Chondrocyte (in vitro differentiated cells): ENCODE measurements at regions not wholly inside any gene's neighbourhood (a gene's known extent, or its start where the extent isn't known, plus 50 kb on each side); places are given as distances from the start of the nearest gene placed in this dataset.

Source experiments
- DNase-seq: peaks from one replicate; pipeline ENCODE4 v3.0.0; 2021; ENCODE audit warnings: mixed read lengths, low spot score
- H3K27ac Mint-ChIP-seq: one replicate; pipeline ENCODE4 v1.8.0; 2021; ENCODE audit warnings: mild to moderate bottlenecking, moderate library complexity, mixed read lengths; ENCODE audit not compliant: unreplicated experiment
- H3K27me3 Mint-ChIP-seq: 2 replicates; pipeline ENCODE4 v1.8.0; 2021; ENCODE audit warnings: low read depth, mixed read lengths
- H3K36me3 Mint-ChIP-seq: 2 replicates; pipeline ENCODE4 v1.8.0; 2021; ENCODE audit warnings: low read depth, mixed read lengths
- H3K4me1 Mint-ChIP-seq: 2 replicates; pipeline ENCODE4 v1.8.0; 2021; ENCODE audit warnings: low read depth, mild to moderate bottlenecking, mixed read lengths
- H3K4me3 Mint-ChIP-seq: one replicate; pipeline ENCODE4 v1.8.0; 2021; ENCODE audit warnings: mild to moderate bottlenecking, moderate library complexity, mixed read lengths; ENCODE audit not compliant: unreplicated experiment
- H3K9me3 Mint-ChIP-seq: 2 replicates; pipeline ENCODE4 v1.8.0; 2021; ENCODE audit warnings: low read depth, mixed read lengths
- TF ChIP-seq, protein P1 (sequence below): fragments of 200-600 bp; sonication (generic); IDR thresholded peaks from 2 replicates; pipeline ENCODE4 v1.5.0; 2021; ENCODE audit warnings: antibody characterized with exemption, mild to moderate bottlenecking, moderate library complexity

DNA sequence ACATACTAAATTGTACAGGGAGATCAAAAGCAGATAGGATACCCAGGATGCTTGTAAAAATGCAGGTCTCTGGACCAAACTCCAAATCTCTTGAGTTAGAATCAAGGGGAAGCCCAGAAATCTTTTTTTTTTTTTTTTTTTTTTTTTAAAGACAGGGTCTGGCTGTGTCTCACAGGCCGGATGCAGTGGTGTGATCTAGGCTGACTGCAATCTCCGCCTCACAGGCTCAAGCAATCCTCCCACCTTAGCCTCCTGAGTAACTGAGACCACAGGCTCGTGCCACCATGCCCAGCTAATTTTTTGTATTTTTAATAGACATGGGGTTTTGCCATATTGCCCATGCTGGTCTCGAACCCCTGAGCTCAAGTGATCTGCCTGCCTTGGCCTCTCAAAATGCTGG, 373.5 kb downstream of the SHQ1 start:
- no peaks in the 10 kb centered on the region for H3K4me1 Mint-ChIP-seq
- no peaks in the 10 kb centered on the region for H3K9me3 Mint-ChIP-seq
- no peak overlapping the region for H3K4me3 Mint-ChIP-seq
- peaks cover 1% of the 10 kb centered on the region for H3K36me3 Mint-ChIP-seq
- H3K27ac Mint-ChIP-seq: peak overlapping the region; percentile 17
- TF ChIP-seq, protein P1, sequence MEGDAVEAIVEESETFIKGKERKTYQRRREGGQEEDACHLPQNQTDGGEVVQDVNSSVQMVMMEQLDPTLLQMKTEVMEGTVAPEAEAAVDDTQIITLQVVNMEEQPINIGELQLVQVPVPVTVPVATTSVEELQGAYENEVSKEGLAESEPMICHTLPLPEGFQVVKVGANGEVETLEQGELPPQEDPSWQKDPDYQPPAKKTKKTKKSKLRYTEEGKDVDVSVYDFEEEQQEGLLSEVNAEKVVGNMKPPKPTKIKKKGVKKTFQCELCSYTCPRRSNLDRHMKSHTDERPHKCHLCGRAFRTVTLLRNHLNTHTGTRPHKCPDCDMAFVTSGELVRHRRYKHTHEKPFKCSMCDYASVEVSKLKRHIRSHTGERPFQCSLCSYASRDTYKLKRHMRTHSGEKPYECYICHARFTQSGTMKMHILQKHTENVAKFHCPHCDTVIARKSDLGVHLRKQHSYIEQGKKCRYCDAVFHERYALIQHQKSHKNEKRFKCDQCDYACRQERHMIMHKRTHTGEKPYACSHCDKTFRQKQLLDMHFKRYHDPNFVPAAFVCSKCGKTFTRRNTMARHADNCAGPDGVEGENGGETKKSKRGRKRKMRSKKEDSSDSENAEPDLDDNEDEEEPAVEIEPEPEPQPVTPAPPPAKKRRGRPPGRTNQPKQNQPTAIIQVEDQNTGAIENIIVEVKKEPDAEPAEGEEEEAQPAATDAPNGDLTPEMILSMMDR: no peak
- no peak for DNase-seq
- H3K27me3 Mint-ChIP-seq: no peaks in the 10 kb centered on the region

DNA sequence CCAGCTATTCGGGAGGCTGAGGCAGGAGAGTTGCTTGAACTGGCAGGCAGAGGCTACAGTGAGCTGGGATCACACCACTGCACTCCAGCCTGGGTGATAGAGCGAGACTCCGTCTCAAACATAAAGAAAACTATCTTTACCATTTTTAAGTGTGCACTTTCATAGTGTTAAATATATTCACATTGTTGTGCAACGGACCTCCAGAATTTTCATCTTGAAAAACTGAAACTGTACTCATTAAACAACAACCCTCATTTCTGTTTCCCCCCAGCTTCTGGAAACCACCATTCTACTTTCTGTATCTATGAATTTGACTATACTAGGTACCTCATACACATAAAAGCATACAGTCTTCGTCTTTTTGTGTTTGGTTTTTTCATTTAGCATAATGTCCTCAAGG, 375.1 kb downstream of the SHQ1 start:
- H3K4me3 Mint-ChIP-seq: no peak overlapping the region
- TF ChIP-seq, protein P1: no peak

DNA sequence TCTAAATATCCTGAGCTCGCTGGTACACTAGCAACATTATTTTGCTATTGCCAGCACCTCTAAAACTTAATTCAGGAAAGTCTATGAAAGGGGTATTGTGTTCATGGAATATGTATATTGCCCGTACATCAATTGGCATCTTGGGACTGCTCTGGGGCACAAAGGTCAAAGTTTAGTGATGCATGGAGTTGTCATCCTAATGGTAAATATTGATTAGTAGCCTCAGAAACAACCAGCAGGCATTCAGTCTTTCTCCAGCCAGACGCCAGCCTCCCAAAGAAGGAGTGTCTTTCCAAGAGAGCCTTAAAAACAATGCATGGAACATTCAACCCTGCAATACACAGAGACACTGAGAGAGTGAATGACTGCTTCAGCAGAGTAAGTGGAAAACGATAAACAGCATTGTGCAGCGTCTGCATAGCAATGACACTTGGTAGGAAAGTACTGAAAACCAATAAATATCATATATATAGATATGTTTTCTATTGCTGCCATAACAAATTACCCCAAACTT, 377.3 kb downstream of the SHQ1 start:
- H3K27ac Mint-ChIP-seq: no peak overlapping the region
- no peak overlapping the region for H3K4me3 Mint-ChIP-seq
- H3K4me1 Mint-ChIP-seq: no peaks in the 10 kb centered on the region
- H3K27me3 Mint-ChIP-seq: peaks cover 8% of the 10 kb centered on the region
- H3K9me3 Mint-ChIP-seq: no peaks in the 10 kb centered on the region
- H3K36me3 Mint-ChIP-seq: peaks cover 1% of the 10 kb centered on the region
- DNase-seq: no peak
- TF ChIP-seq, protein P1: no peak

More for the DNA sequence above, 375.1 kb downstream of the SHQ1 start:
- Mint-ChIP-seq H3K36me3 (peaks cover 1% of the 10 kb centered on the region), H3K27me3 (peaks cover under 1% of the 10 kb centered on the region), H3K27ac (no peak overlapping the region), H3K9me3 (no peaks in the 10 kb centered on the region), H3K4me1 (no peaks in the 10 kb centered on the region)
- no peak for DNase-seq

DNA sequence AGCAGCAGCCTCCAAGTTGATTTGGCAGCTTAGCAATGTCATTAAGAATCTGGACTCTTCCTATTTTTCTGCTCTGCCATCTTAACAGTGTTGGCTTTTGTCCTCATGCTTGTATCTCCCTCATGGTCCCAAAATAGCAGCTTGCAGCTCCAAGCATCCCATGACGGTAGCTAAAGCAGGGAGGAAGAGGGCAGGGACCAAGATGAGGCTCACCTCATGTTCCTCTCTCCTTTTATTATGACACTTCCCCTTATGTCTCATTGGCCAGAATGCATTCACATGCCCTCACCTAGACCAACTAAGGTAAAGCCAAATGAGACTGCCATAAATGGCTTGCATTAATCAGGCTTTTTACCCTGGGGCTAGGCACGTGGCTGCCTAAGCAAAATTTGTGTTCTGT, 382.4 kb downstream of the SHQ1 start:
- H3K9me3 Mint-ChIP-seq: no peaks in the 10 kb centered on the region
- H3K27me3 Mint-ChIP-seq: peaks cover 27% of the 10 kb centered on the region
- TF ChIP-seq, protein P1: no peak
- peaks cover 9% of the 10 kb centered on the region for H3K4me1 Mint-ChIP-seq
- no peak for DNase-seq
- H3K27ac Mint-ChIP-seq: no peak overlapping the region
- H3K36me3 Mint-ChIP-seq: no peaks in the 10 kb centered on the region
- H3K4me3 Mint-ChIP-seq: no peak overlapping the region

DNA sequence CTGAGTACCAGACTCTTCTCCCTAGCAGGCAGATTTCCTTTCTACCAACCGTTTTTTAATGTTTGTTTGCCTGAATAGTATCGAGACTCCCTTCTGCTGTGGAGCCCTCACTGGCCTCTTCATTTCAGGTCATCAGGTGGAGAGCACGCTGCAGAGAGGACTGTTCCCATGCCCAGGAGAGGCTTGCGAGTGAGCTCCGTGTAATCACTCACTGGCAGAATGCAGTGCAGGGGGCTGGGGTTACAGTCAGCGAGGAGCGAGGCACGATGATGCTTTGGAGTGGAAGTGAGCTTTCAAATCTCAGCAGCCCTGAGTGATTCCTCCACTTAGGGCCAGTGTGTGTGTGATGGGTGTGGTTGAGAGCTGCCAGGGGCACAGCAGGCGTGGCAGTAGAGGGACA, 385.2 kb downstream of the SHQ1 start:
- peaks cover 9% of the 10 kb centered on the region for H3K4me1 Mint-ChIP-seq
- DNase-seq: no peak
- H3K27me3 Mint-ChIP-seq: peaks cover 32% of the 10 kb centered on the region
- no peaks in the 10 kb centered on the region for H3K9me3 Mint-ChIP-seq
- H3K36me3 Mint-ChIP-seq: no peaks in the 10 kb centered on the region
- no peak overlapping the region for H3K27ac Mint-ChIP-seq
- TF ChIP-seq, protein P1: no peak
- H3K4me3 Mint-ChIP-seq: no peak overlapping the region
